HUES64 (cell line): ENCODE measurements at regions not wholly inside any gene's neighbourhood (a gene's known extent, or its start where the extent isn't known, plus 50 kb on each side); places are given as distances from the start of the nearest gene placed in this dataset.

Source experiments
- H3K27ac ChIP-seq: 2 replicates; pipeline ENCODE4 v1.7.0; 2013; ENCODE audit warnings: low read depth, low read length, inconsistent platforms
- H3K27me3 ChIP-seq: 2 replicates; pipeline ENCODE4 v1.6.1; 2013; ENCODE audit warnings: mild to moderate bottlenecking, low read length; ENCODE audit not compliant: insufficient read depth
- H3K36me3 ChIP-seq: 2 replicates; pipeline ENCODE4 v1.6.1; 2013; ENCODE audit warnings: mild to moderate bottlenecking, low read length; ENCODE audit not compliant: insufficient read depth
- H3K4me1 ChIP-seq: 2 replicates; pipeline ENCODE4 v1.6.1; 2013; ENCODE audit warnings: mild to moderate bottlenecking, low read length, moderate library complexity; ENCODE audit not compliant: insufficient read depth
- H3K4me3 ChIP-seq: 2 replicates; pipeline ENCODE4 v1.5.1; 2013; ENCODE audit warnings: mild to moderate bottlenecking, low read length, moderate library complexity
- H3K9ac ChIP-seq: 2 replicates; pipeline ENCODE4 v1.6.1; 2013; ENCODE audit warnings: mild to moderate bottlenecking, low read depth, low read length
- H3K9me3 ChIP-seq: 2 replicates; pipeline ENCODE4 v1.6.1; 2013; ENCODE audit warnings: low read depth, low read length; ENCODE audit not compliant: insufficient read depth
- WGBS: fragments of 150-250, 120-280 bp; methylation state at CpG from one replicate; pipeline ENCODE4 v1.1.7; 2013; ENCODE audit warnings: missing lambda C conversion rate; 5-methylcytosine and 5-hydroxymethylcytosine counted together

- Histone ChIP-seq H3K4me1 (no peaks in the 10 kb centered on the region), H3K27ac (no peak overlapping the region), H3K4me3 (no peak overlapping the region), H3K27me3 (no peaks in the 10 kb centered on the region), H3K9me3 (no peaks in the 10 kb centered on the region), H3K36me3 (no peaks in the 10 kb centered on the region), H3K9ac (no peak overlapping the region)
- 90% methylated on average over 4 of the region's 5 CpGs for WGBS
These were observed 220.4 kb upstream of the SMARCA2 start for GRCh38 chr9:1794547-1795270.

GRCh38 chr9:1804128-1804865 is 210.8 kb upstream of the SMARCA2 start:
- H3K27me3 ChIP-seq = no peaks in the 10 kb centered on the region
- H3K36me3 ChIP-seq = no peaks in the 10 kb centered on the region
- H3K9ac ChIP-seq = no peak overlapping the region
- WGBS = 93% methylated on average over 3 of the region's 4 CpGs
- no peak overlapping the region for H3K4me3 ChIP-seq
- H3K9me3 ChIP-seq = no peaks in the 10 kb centered on the region
- H3K4me1 ChIP-seq = no peaks in the 10 kb centered on the region
- no peak overlapping the region for H3K27ac ChIP-seq

GRCh38 chr9:1829719-1830118 is 185.4 kb upstream of the SMARCA2 start:
- no peak overlapping the region for H3K9ac ChIP-seq
- no peaks in the 10 kb centered on the region for H3K9me3 ChIP-seq
- 91% methylated on average over 3 of the region's 3 CpGs for WGBS
- H3K27me3 ChIP-seq = no peaks in the 10 kb centered on the region
- H3K36me3 ChIP-seq = no peaks in the 10 kb centered on the region
- H3K4me1 ChIP-seq = no peaks in the 10 kb centered on the region
- no peak overlapping the region for H3K27ac ChIP-seq
- H3K4me3 ChIP-seq = no peak overlapping the region

DNA sequence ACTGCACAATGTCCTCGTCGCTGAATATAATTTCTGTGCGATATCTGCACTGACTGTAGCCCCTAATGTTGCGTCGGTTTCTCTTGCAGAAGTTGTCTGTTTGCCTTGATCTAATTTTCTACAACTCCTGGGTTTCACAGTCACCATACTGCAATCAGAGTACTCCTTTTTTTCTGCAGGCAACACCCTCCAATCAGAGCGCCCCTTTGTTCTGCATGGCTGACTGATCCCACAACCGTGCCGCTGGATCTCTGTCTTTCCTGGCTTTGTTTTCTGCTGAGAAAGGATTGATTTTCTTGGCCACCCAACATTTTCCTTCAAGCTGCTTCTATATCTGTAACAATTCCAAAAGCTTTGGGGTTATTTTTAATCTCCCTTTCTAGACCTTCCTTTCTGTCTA is 182.2 kb upstream of the SMARCA2 start:
- WGBS = 85% methylated on average over 8 of the region's 8 CpGs
- Histone ChIP-seq H3K4me1 (no peaks in the 10 kb centered on the region), H3K4me3 (no peak overlapping the region), H3K27ac (no peak overlapping the region), H3K9me3 (no peaks in the 10 kb centered on the region), H3K27me3 (no peaks in the 10 kb centered on the region), H3K36me3 (no peaks in the 10 kb centered on the region), H3K9ac (no peak overlapping the region)

DNA sequence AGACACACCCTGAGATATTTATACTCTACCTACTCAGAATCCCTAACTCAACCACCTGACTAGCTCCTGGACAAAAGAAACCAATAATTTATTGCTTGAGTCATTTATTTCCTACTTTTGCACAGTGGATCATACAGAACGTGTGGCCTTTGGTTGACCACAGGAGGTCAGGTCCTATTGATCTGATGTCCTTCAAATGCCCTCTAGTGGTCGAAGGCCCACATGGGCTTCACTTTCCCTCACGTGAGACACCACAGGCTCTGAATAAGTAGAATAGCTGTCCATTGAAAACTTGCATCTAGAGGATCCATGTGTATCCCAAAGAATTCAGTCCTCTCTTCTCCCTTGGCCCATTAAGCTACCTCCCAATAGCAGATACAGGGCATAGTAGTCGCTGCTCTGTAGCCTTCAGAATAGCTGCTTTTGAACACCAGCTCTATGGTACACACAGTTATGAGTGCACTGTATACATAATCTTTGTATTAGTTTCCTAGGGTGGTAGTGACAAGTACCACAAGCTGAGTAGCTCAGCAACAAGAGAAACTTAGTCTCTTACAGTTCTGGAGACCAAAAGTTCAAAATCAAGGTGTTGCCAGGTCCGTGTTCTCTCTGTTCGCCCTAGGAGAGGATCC is 177.6 kb upstream of the SMARCA2 start:
- 49% methylated on average over 6 of the region's 6 CpGs for WGBS
- Histone ChIP-seq H3K27ac (no peak overlapping the region), H3K36me3 (no peaks in the 10 kb centered on the region), H3K9ac (no peak overlapping the region), H3K9me3 (no peaks in the 10 kb centered on the region), H3K4me1 (no peaks in the 10 kb centered on the region), H3K4me3 (no peak overlapping the region), H3K27me3 (no peaks in the 10 kb centered on the region)

DNA sequence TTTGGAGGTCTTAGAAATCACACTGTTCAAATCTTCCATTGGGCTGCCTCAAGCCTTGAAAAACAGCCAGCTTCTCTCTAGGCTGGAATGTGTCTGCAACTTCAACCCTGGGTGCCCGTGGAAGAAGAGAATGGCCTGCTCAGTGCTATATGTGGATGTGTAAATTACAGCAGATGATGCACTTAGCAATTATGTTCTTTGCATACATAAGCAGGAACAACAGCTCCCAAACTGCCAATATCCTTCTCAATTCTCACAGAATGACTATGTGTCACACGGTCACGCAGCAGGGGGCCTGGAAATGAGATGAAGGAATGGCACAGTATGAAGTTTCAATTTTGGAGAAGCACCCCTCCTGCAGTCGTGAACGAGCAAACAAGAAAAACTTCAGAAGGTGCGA is 175.2 kb upstream of the SMARCA2 start:
- H3K9ac ChIP-seq = no peak overlapping the region
- H3K9me3 ChIP-seq = no peaks in the 10 kb centered on the region
- no peaks in the 10 kb centered on the region for H3K27me3 ChIP-seq
- WGBS = 85% methylated on average over 6 of the region's 6 CpGs
- no peak overlapping the region for H3K27ac ChIP-seq
- no peaks in the 10 kb centered on the region for H3K4me1 ChIP-seq
- no peak overlapping the region for H3K4me3 ChIP-seq
- no peaks in the 10 kb centered on the region for H3K36me3 ChIP-seq

DNA sequence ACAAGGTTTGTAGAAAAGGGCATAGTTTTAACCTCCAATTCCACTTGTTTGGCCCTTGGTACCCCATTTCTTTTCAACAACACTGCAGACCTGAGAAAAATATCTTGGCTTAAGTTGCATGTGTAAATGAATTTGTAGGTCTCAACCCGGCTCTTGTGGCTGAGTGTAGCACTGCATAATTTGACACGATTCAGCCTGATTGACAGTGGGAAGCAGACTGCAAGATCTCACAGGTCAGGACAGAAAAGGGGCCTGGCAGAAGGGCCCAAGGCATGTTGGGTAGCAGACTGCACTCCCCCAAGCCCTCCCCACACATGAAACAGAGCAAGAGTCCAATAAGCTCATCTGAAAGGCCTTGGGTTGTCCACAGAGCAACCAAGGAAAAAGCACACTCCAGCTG is 169.7 kb upstream of the SMARCA2 start:
- Histone ChIP-seq H3K27ac (no peak overlapping the region), H3K27me3 (no peaks in the 10 kb centered on the region), H3K36me3 (no peaks in the 10 kb centered on the region), H3K9ac (no peak overlapping the region), H3K4me3 (no peak overlapping the region), H3K4me1 (no peaks in the 10 kb centered on the region), H3K9me3 (no peaks in the 10 kb centered on the region)
- 72% methylated on average over 2 of the region's 2 CpGs for WGBS

- Histone ChIP-seq H3K9me3 (0 out of 2 replicates have a peak, but pooled peaks cover 2% of the 10 kb centered on the region), H3K27me3 (no peaks in the 10 kb centered on the region), H3K4me3 (no peak overlapping the region), H3K9ac (no peak overlapping the region), H3K4me1 (no peaks in the 10 kb centered on the region), H3K36me3 (no peaks in the 10 kb centered on the region), H3K27ac (no peak overlapping the region)
- 83% methylated on average over 3 of the region's 3 CpGs for WGBS
These were observed 159.4 kb upstream of the SMARCA2 start for GRCh38 chr9:1855726-1856125.

DNA sequence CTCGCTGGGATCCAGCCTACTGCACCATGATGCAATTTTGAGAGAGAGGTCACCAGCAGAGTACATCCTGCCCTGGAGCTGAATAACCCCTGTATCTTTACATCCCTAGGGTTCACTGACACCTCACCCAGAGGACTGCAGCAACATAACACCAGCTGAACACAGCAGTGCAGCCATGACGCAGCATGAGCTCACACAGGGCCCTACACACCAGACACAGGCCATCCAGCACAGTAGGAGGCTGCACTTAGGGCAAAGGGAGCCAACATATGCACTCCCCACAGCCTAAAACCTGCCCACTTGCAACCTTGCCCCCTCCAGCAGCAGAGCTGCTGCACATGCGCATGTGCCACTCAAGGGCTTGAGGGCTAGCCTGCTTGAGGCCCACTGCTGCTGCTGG is 157.3 kb upstream of the SMARCA2 start:
- no peak overlapping the region for H3K4me3 ChIP-seq
- WGBS = 91% methylated on average over 3 of the region's 3 CpGs

GRCh38 chr9:1869843-1870242 is 145.3 kb upstream of the SMARCA2 start:
- H3K4me1 ChIP-seq = peaks cover 10% of the 10 kb centered on the region
- no peak overlapping the region for H3K9ac ChIP-seq
- no peaks in the 10 kb centered on the region for H3K36me3 ChIP-seq
- H3K4me3 ChIP-seq = no peak overlapping the region
- no peaks in the 10 kb centered on the region for H3K9me3 ChIP-seq
- 42% methylated on average over 6 of the region's 6 CpGs for WGBS
- no peaks in the 10 kb centered on the region for H3K27me3 ChIP-seq
- H3K27ac ChIP-seq = no peak overlapping the region

More for the DNA sequence above, 157.3 kb upstream of the SMARCA2 start:
- no peak overlapping the region for H3K9ac ChIP-seq
- no peaks in the 10 kb centered on the region for H3K36me3 ChIP-seq
- peaks cover 6% of the 10 kb centered on the region; the same call in 1 of the 2 replicates for H3K9me3 ChIP-seq
- no peaks in the 10 kb centered on the region for H3K4me1 ChIP-seq
- H3K27ac ChIP-seq = no peak overlapping the region
- no peaks in the 10 kb centered on the region for H3K27me3 ChIP-seq

DNA sequence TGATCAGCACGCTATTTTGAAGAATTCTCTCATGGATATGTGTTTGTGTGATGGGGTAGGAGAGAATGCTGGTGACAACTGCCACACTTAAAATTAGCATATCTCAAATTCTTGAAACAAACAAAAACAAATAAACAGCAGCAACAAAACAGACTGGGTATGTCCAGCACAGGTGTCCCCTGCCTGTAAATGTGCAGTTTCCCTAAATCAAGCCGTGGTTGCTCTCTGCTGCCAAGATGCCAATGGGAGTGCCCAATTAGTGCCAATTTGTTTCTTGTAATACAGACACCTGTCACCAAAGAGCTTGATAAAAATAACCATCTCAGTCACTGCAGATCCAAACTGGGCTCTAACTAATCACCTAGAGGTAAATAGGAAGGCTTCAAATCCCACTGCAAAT is 144.2 kb upstream of the SMARCA2 start:
- no peaks in the 10 kb centered on the region for H3K36me3 ChIP-seq
- 92% methylated on average over 2 of the region's 2 CpGs for WGBS
- H3K9me3 ChIP-seq = no peaks in the 10 kb centered on the region
- H3K27me3 ChIP-seq = no peaks in the 10 kb centered on the region
- peaks cover 10% of the 10 kb centered on the region for H3K4me1 ChIP-seq
- no peak overlapping the region for H3K9ac ChIP-seq
- no peak overlapping the region for H3K4me3 ChIP-seq
- H3K27ac ChIP-seq = no peak overlapping the region
